ENCODE measurements at regions not wholly inside any gene's neighbourhood (a gene's known extent, or its start where the extent isn't known, plus 50 kb on each side); places are given as distances from the start of the nearest gene placed in this dataset.

DNA sequence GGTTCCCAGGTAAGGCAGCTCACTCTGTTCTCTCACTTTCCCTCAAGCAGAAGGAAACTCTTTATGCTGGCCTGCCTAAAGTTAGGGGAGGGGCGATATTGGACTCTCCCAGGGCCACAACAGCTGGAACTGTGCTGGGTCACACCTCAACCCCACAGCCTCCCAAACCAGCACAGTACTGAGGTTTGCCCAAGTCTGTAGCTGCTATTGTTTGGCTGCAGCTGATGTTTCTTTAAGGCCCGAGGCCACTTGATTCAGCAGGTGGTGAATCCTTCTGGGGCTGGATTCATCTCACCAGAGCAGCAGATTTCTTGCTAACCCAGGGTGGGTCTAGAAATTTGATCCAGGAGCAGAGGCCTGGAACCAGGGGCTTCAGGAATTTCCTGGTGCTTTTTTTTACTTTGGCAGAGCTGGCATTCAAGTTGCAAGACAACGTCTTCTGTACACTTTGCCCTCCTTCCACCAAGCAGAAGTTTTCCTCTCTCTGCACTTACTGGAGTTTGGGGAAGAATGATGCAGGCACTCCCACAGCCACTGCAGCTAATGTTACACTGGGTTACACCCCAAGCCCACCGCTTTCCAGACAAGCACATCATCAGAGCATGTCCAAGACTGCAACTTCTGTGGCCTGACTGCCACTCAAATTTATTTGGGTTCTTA is 544.7 kb upstream of the NDST4 start:
- Histone ChIP-seq H3K27me3 (ENCODE audit: control insufficient read depth in 2 of 2, insufficient read depth in 2 of 2, low read length in 2 of 2) (no peaks in the 10 kb centered on the region), H3K36me3 (replicated peaks in 1 of 2; ENCODE audit: control insufficient read depth in 1 of 2, insufficient read depth in 2 of 2, low read length in 2 of 2) (no peaks in the 10 kb centered on the region), H4K20me1 (ENCODE audit: insufficient read depth, low read length) (no peaks in the 10 kb centered on the region), H2AFZ (ENCODE audit: insufficient read depth, low read depth, low read length, poor library complexity, severe bottlenecking) (no peak overlapping the region), H3K4me1 (ENCODE audit: control insufficient read depth in 1 of 2, insufficient read depth in 2 of 2, low read length in 2 of 2) (no peaks in the 10 kb centered on the region), H3K4me2 (replicated peaks; ENCODE audit: extremely low read depth, low read length, poor library complexity, severe bottlenecking) (no peak overlapping the region), H3K9ac (ENCODE audit: insufficient read depth, low read length, poor library complexity, severe bottlenecking) (no peak overlapping the region), H3K4me3 (replicated peaks in 1 of 3; ENCODE audit: low read depth in 2 of 3, low read length in 3 of 3) (no peak overlapping the region), H3K79me2 (ENCODE audit: insufficient read depth, low read length) (no peaks in the 10 kb centered on the region), H3K9me3 (replicated peaks in 1 of 2; ENCODE audit: control insufficient read depth in 1 of 2, insufficient read depth in 1 of 2, low read length in 2 of 2) (no peaks in the 10 kb centered on the region), H3K27ac (ENCODE audit: low read depth in 1 of 2, low read length in 2 of 2) (no peak overlapping the region)
- intact Hi-C loops (cut with micrococcal nuclease), result no loop called here
- H3K27ac Mint-ChIP-seq, result peak overlapping the region in 1 of 7 donors; percentile 79
- H3K4me3 Mint-ChIP-seq, result no peak overlapping the region
- TF ChIP-seq, protein P1, sequence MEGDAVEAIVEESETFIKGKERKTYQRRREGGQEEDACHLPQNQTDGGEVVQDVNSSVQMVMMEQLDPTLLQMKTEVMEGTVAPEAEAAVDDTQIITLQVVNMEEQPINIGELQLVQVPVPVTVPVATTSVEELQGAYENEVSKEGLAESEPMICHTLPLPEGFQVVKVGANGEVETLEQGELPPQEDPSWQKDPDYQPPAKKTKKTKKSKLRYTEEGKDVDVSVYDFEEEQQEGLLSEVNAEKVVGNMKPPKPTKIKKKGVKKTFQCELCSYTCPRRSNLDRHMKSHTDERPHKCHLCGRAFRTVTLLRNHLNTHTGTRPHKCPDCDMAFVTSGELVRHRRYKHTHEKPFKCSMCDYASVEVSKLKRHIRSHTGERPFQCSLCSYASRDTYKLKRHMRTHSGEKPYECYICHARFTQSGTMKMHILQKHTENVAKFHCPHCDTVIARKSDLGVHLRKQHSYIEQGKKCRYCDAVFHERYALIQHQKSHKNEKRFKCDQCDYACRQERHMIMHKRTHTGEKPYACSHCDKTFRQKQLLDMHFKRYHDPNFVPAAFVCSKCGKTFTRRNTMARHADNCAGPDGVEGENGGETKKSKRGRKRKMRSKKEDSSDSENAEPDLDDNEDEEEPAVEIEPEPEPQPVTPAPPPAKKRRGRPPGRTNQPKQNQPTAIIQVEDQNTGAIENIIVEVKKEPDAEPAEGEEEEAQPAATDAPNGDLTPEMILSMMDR (IDR thresholded peaks at IDR 0.05), result no peak
- peaks cover 0 to 7% (median 4%) of the 10 kb centered on the region in 7 donors for H3K9me3 Mint-ChIP-seq
- H3K27me3 Mint-ChIP-seq (ENCODE audit: low read depth in 3 of 3), result peaks cover 0 to 2% (median 0%) of the 10 kb centered on the region in 3 donors
- no peaks in the 10 kb centered on the region for H3K36me3 Mint-ChIP-seq
- DNase-seq, result no peak
- WGBS (ENCODE audit: insufficient coverage), result 91% methylated on average over 1 of the region's 4 CpGs
- H3K4me1 Mint-ChIP-seq, result no peaks in the 10 kb centered on the region

DNA sequence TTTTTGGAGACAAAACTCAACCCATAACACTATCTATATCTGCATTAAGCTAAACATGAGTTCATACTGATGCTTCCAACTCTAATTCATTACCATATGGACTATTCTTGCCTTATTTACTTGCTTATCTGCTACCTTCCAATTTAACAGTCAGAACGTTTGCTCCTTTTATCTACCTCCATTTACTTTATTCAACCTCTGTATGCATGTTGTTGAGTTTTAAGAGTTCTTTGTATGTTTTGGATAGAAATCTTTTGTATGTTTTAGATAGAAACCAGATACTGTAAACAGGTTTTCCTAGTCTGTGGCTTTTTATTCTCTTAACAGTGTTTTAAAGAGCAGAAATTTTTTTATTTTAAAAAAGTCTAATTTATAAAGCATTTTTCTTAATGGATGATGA is 542.2 kb upstream of the NDST4 start:
- H2AFZ ChIP-seq (ENCODE audit: insufficient read depth, low read depth, low read length, poor library complexity, severe bottlenecking), result no peak overlapping the region
- peaks cover 0 to 2% (median 0%) of the 10 kb centered on the region in 3 donors for H3K27me3 Mint-ChIP-seq (ENCODE audit: low read depth in 3 of 3)
- no peak overlapping the region for H3K4me2 ChIP-seq (replicated peaks; ENCODE audit: extremely low read depth, low read length, poor library complexity, severe bottlenecking)
- peaks cover 0 to 12% (median 5%) of the 10 kb centered on the region in 7 donors for H3K9me3 Mint-ChIP-seq
- intact Hi-C loops (cut with micrococcal nuclease), result no loop called here
- no peaks in the 10 kb centered on the region for H3K36me3 Mint-ChIP-seq
- H3K27me3 ChIP-seq (ENCODE audit: control insufficient read depth in 2 of 2, insufficient read depth in 2 of 2, low read length in 2 of 2), result no peaks in the 10 kb centered on the region
- H3K4me1 Mint-ChIP-seq, result no peaks in the 10 kb centered on the region
- no peaks in the 10 kb centered on the region for H3K79me2 ChIP-seq (ENCODE audit: insufficient read depth, low read length)
- no peaks in the 10 kb centered on the region for H3K36me3 ChIP-seq (replicated peaks in 1 of 2; ENCODE audit: control insufficient read depth in 1 of 2, insufficient read depth in 2 of 2, low read length in 2 of 2)
- H3K4me3 Mint-ChIP-seq, result no peak overlapping the region
- H3K9me3 ChIP-seq (replicated peaks in 1 of 2; ENCODE audit: control insufficient read depth in 1 of 2, insufficient read depth in 1 of 2, low read length in 2 of 2), result no peaks in the 10 kb centered on the region
- no peak overlapping the region for H3K4me3 ChIP-seq (replicated peaks in 1 of 3; ENCODE audit: low read depth in 2 of 3, low read length in 3 of 3)
- TF ChIP-seq, protein P1 (IDR thresholded peaks at IDR 0.05), result no peak
- H3K27ac ChIP-seq (ENCODE audit: low read depth in 1 of 2, low read length in 2 of 2), result no peak overlapping the region
- no peaks in the 10 kb centered on the region for H4K20me1 ChIP-seq (ENCODE audit: insufficient read depth, low read length)
- H3K9ac ChIP-seq (ENCODE audit: insufficient read depth, low read length, poor library complexity, severe bottlenecking), result no peak overlapping the region
- WGBS (ENCODE audit: insufficient coverage), result no CpG with 5 or more reads among the region's 1 CpG
- H3K4me1 ChIP-seq (ENCODE audit: control insufficient read depth in 1 of 2, insufficient read depth in 2 of 2, low read length in 2 of 2), result no peaks in the 10 kb centered on the region
- no peak overlapping the region for H3K27ac Mint-ChIP-seq
- DNase-seq, result no peak

Measured in CD14-positive monocyte (primary cell).